Neural cell (in vitro differentiated cells): ENCODE measurements at regions not wholly inside any gene's neighbourhood (a gene's known extent, or its start where the extent isn't known, plus 50 kb on each side); places are given as distances from the start of the nearest gene placed in this dataset.

Source experiments
- H2AFZ ChIP-seq: fragments of 200-600, 300-800 bp; sonication (generic), shearing (Covaris generic); 2 replicates; pipeline ENCODE4 v1.6.0; 2014; ENCODE audit warnings: low read depth, mild to moderate bottlenecking, antibody characterized with exemption, low read length, moderate library complexity
- H3F3A ChIP-seq: fragments of 200-600 bp; shearing (Covaris generic); 2 replicates; pipeline ENCODE4 v1.6.1; 2016; ENCODE audit warnings: mild to moderate bottlenecking, moderate library complexity, mixed read lengths, antibody characterized with exemption, low read length; ENCODE audit not compliant: insufficient read depth, poor library complexity, severe bottlenecking
- H3K27ac ChIP-seq: fragments of 200-600, 300-800 bp; sonication (generic), shearing (Covaris generic); 2 replicates; pipeline ENCODE4 v1.5.1; 2014; ENCODE audit warnings: mild to moderate bottlenecking, low read length, moderate library complexity
- H3K27me3 ChIP-seq: fragments of 300-800, 200-600 bp; sonication (generic), shearing (Covaris generic); 2 replicates; pipeline ENCODE4 v1.6.0; 2014; ENCODE audit warnings: mild to moderate bottlenecking, low read depth, low read length, moderate library complexity; ENCODE audit not compliant: insufficient read depth
- H3K36me3 ChIP-seq: fragments of 300-800, 200-600 bp; sonication (generic), shearing (Covaris generic); 2 replicates; pipeline ENCODE4 v1.5.1; 2014; ENCODE audit warnings: mild to moderate bottlenecking, antibody characterized with exemption, low read length, moderate library complexity; ENCODE audit not compliant: insufficient read depth
- H3K4me2 ChIP-seq: fragments of 300-800, 200-600 bp; sonication (generic), shearing (Covaris generic); 2 replicates; pipeline ENCODE4 v1.6.0; 2014; ENCODE audit warnings: mild to moderate bottlenecking, low read length
- H3K4me3 ChIP-seq: fragments of 300-800, 200-600 bp; sonication (generic), shearing (Covaris generic); 2 replicates; pipeline ENCODE4 v1.5.1; 2014; ENCODE audit warnings: mild to moderate bottlenecking, low read length, moderate library complexity
- H3K79me2 ChIP-seq: fragments of 200-600 bp; shearing (Covaris generic); replicated peaks from 2 replicates; pipeline ENCODE4 v1.6.0; 2014; ENCODE audit warnings: mild to moderate bottlenecking, low read length, moderate library complexity; ENCODE audit not compliant: insufficient read depth
- H3K9ac ChIP-seq: fragments of 300-800, 200-600 bp; sonication (generic), shearing (Covaris generic); 2 replicates; pipeline ENCODE4 v1.6.1; 2016; ENCODE audit warnings: mild to moderate bottlenecking, low read length, mixed read lengths
- H3K9me2 ChIP-seq: fragments of 200-600 bp; shearing (Covaris generic); 2 replicates; pipeline ENCODE4 v1.6.1; 2016; ENCODE audit warnings: mild to moderate bottlenecking, low read length, mixed read lengths; ENCODE audit not compliant: insufficient read depth
- H3K9me3 ChIP-seq: fragments of 200-600, 300-800 bp; sonication (generic), shearing (Covaris generic); 2 replicates; pipeline ENCODE4 v1.6.1; 2016; ENCODE audit warnings: mild to moderate bottlenecking, mixed run types, low read length, moderate library complexity, mixed read lengths
- H4K20me1 ChIP-seq: fragments of 200-600 bp; shearing (Covaris generic); 2 replicates; pipeline ENCODE4 v1.6.1; 2016; ENCODE audit warnings: mild to moderate bottlenecking, mixed run types; ENCODE audit not compliant: insufficient read depth
- CTCF ChIP-seq: fragments of 450-650 bp; IDR thresholded peaks from 2 replicates; pipeline ENCODE4 v1.5.1; 2014; ENCODE audit warnings: antibody characterized with exemption, mild to moderate bottlenecking, moderate library complexity; ENCODE audit not compliant: poor library complexity, severe bottlenecking
- EP300 ChIP-seq: fragments of 450-650 bp; conservative IDR thresholded peaks from 2 replicates; pipeline ENCODE4 v1.6.1; 2014; ENCODE audit warnings: antibody characterized with exemption, mild to moderate bottlenecking, moderate library complexity; ENCODE audit not compliant: poor library complexity, severe bottlenecking
- EZH2 ChIP-seq: fragments of 200-600, 300-800 bp; shearing (Covaris generic), sonication (generic); IDR thresholded peaks from 2 replicates; pipeline ENCODE4 v1.6.1; 2014; ENCODE audit warnings: antibody characterized with exemption, low read length, borderline replicate concordance, mild to moderate bottlenecking; ENCODE audit not compliant: insufficient read depth, poor library complexity, severe bottlenecking
- MXI1 ChIP-seq: fragments of 450-650 bp; conservative IDR thresholded peaks from 2 replicates; pipeline ENCODE4 v1.6.1; 2014; ENCODE audit warnings: antibody characterized with exemption, mild to moderate bottlenecking; ENCODE audit not compliant: poor library complexity, severe bottlenecking
- POLR2AphosphoS5 ChIP-seq: IDR thresholded peaks from 2 replicates; pipeline ENCODE4 v1.6.1; 2012
- RAD21 ChIP-seq: fragments of 450-650 bp; conservative IDR thresholded peaks from 2 replicates; pipeline ENCODE4 v1.6.1; 2014; ENCODE audit warnings: antibody characterized with exemption, mild to moderate bottlenecking, moderate library complexity
- REST ChIP-seq: IDR thresholded peaks from 2 replicates; pipeline ENCODE4 v1.6.1; 2012; ENCODE audit warnings: borderline replicate concordance
- SMC3 ChIP-seq: fragments of 450-650 bp; conservative IDR thresholded peaks from 2 replicates; pipeline ENCODE4 v1.6.1; 2014; ENCODE audit warnings: antibody characterized with exemption, mild to moderate bottlenecking, moderate library complexity; ENCODE audit not compliant: poor library complexity
- TAF1 ChIP-seq: IDR thresholded peaks from 2 replicates; pipeline ENCODE4 v1.6.1; 2012; ENCODE audit warnings: low read depth

GRCh38 chr21:27647921-27648320, 681.0 kb upstream of the ADAMTS5 start:
- Histone ChIP-seq H2AFZ (no peak overlapping the region), H3K4me3 (no peak overlapping the region), H3K36me3 (no peaks in the 10 kb centered on the region), H3K9ac (no peak overlapping the region), H3F3A (no peaks in the 10 kb centered on the region), H3K9me2 (no peaks in the 10 kb centered on the region), H3K27ac (no peak overlapping the region), H3K4me2 (no peak overlapping the region), H3K79me2 (no peaks in the 10 kb centered on the region), H3K9me3 (no peaks in the 10 kb centered on the region), H4K20me1 (no peaks in the 10 kb centered on the region), H3K27me3 (no peaks in the 10 kb centered on the region)
- TF ChIP-seq TAF1 (no peak), RAD21 (no peak), SMC3 (no peak), REST (no peak), CTCF (no peak), MXI1 (no peak), EZH2 (no peak)

GRCh38 chr21:27647401-27647800, 680.5 kb upstream of the ADAMTS5 start:
- H4K20me1 ChIP-seq = no peaks in the 10 kb centered on the region
- no peak overlapping the region for H3K4me2 ChIP-seq
- H3K79me2 ChIP-seq = no peaks in the 10 kb centered on the region
- no peak overlapping the region for H2AFZ ChIP-seq
- TF ChIP-seq TAF1 = no peak
- H3K9ac ChIP-seq = no peak overlapping the region
- no peaks in the 10 kb centered on the region for H3F3A ChIP-seq
- H3K9me3 ChIP-seq = no peaks in the 10 kb centered on the region
- H3K27me3 ChIP-seq = no peaks in the 10 kb centered on the region
- H3K27ac ChIP-seq = no peak overlapping the region
- H3K36me3 ChIP-seq = no peaks in the 10 kb centered on the region
- no peaks in the 10 kb centered on the region for H3K9me2 ChIP-seq
- H3K4me3 ChIP-seq = no peak overlapping the region

GRCh38 chr21:27646691-27647090, 679.8 kb upstream of the ADAMTS5 start:
- no peaks in the 10 kb centered on the region for H3K9me3 ChIP-seq
- H3K27me3 ChIP-seq = no peaks in the 10 kb centered on the region
- no peak overlapping the region for H3K4me2 ChIP-seq
- no peak overlapping the region for H3K9ac ChIP-seq
- H3F3A ChIP-seq = no peaks in the 10 kb centered on the region
- no peak overlapping the region for H3K27ac ChIP-seq
- H3K4me3 ChIP-seq = no peak overlapping the region
- H2AFZ ChIP-seq = no peak overlapping the region
- no peak for TF ChIP-seq RAD21
- TF ChIP-seq POLR2AphosphoS5 = no peak
- TF ChIP-seq REST = no peak
- TF ChIP-seq EZH2 = no peak
- TF ChIP-seq CTCF = no peak
- TF ChIP-seq TAF1 = no peak
- no peak for TF ChIP-seq SMC3
- TF ChIP-seq EP300 = no peak
- no peak for TF ChIP-seq MXI1
- H4K20me1 ChIP-seq = no peaks in the 10 kb centered on the region
- H3K36me3 ChIP-seq = no peaks in the 10 kb centered on the region
- H3K9me2 ChIP-seq = no peaks in the 10 kb centered on the region
- H3K79me2 ChIP-seq = no peaks in the 10 kb centered on the region
